NCI-H1417 treated with DMSO at 0.1 percent for 48 hours (cell line): ENCODE measurements at regions not wholly inside any gene's neighbourhood (a gene's known extent, or its start where the extent isn't known, plus 50 kb on each side); places are given as distances from the start of the nearest gene placed in this dataset.
A peak's percentile ranks its signal among the peaks of the same experiment; 100 is the strongest.

Source experiments
- DNase-seq: peaks from one replicate; lab custom pipeline; 2025; lab: John Stamatoyannopoulos, UW

DNA sequence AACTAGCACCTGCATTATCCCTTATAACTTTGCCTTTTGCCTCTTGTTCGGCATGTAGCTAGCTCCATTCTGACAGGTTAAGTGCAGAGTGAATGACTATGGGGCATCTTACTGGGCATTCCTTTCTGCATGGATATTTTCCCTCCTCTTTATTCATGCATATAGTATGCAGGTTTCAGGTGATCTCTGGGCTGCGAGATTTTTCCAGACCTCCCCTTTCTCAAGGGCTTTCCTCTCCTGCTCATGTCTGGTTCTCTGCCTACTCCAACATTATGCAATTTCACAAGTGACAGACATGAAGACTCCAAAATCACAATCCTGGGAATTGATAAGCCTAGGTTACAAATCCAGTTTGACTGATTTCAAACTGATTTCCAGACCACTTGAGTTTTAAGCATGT, 503.8 kb downstream of the NXPH1 start:
- DNase-seq = no peak

DNA sequence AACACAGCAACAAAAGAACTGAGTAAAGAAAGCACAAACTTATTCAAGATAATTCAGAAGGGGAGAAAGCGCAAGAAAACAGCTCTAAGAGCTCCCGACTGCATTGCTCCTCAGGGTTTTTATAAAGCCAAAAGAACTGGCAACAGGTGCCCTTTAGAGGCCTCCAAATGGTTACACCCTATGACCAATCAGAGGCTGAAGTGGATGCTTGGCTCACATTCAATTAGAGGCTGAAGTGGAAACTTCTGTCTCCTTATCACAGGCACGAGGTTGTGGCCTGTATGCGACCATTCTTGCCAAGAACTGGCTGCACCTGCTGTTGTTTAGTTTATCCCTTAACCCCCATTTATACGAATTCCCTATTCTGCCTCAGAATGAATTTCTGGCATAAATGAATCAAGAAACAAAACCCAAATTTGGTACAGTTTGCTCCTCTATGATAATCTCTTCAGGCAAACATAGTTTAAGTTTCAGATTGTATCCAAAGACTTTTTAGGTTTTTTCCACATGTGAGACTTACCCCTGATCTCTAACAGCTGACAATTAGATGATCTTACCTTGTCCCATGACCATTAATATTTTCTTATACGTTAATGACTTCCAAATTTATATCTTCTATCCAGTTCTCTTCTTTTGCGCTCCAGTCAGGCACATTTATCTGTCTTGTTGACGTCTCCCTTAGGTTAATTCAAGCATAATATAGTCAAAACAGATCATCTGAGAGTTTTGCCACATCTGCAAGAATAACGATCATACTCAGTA, 504.8 kb downstream of the NXPH1 start:
- no peak for DNase-seq

DNA sequence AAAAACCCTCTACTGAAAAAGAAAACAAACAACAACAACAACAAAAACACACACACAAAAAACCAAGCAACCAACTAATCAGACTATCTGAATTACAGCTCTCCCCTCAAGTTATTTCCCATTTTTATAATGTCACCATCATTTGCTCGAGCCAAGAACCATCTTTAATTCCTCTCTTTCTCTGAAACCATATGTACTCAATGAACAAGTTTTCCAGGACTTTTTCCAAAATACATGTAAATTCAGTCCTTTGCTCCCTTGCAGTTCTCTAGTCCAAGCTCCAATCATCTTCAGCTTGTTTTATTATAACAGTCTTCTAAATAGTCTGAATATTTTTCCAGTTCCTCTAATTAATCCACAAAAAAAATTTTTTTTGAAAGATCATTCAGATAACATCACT, 506.0 kb downstream of the NXPH1 start:
- DNase-seq = no peak

DNA sequence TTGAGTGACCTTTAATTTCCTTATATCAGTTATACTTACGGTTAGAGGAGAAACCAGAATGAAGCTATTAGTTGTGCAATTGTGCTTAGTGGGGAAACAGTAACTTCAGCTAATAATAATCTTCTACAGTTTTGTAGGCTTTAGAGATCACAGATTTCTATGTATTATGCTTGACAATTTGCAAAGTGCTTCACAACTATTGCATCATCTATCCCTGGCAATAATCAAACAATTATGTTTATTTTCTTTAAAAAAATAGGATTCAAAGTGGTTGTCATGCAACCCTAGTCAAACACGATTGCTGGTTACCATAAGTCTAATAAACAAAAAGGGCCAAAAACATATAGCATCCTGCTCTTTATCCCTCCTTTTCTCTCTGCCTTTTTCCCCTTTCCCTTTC, 530.3 kb downstream of the NXPH1 start:
- DNase-seq = no peak

DNA sequence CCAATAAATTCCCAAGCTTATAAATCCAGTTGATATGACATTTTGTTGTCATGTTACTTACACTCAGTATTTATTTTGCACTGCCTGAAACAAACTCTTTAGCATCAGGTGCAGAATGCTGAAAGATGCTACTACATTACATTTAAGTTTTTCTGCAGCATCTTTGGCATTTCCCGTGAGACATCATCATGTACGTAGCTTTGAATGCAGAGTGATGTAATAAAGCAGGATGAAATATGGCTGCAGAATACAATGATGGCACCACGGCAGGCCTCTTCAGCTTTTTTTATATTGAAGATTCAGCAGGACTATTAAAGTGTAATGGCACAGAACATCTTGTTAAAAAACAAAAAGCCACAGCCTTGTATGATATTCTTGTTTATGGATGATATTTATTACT, 531.8 kb downstream of the NXPH1 start:
- DNase-seq = no peak

DNA sequence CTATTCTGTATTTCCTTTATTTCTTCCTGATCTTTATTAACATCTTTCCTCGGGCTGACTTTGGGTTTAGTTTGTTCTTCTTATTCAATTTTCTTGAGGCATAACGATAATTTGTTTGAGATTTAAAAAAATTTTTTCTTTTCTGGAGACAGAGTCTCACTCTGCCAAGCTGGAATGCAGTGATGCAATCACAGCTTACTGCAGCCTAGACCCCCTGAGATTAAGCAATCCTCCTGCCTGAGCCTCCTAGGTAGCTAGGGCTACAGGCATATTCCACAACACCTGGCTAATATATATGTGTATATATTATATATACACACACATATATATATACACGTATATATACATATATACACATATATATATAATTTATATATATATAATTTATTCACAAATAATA, 540.2 kb downstream of the NXPH1 start:
- no peak for DNase-seq

DNA sequence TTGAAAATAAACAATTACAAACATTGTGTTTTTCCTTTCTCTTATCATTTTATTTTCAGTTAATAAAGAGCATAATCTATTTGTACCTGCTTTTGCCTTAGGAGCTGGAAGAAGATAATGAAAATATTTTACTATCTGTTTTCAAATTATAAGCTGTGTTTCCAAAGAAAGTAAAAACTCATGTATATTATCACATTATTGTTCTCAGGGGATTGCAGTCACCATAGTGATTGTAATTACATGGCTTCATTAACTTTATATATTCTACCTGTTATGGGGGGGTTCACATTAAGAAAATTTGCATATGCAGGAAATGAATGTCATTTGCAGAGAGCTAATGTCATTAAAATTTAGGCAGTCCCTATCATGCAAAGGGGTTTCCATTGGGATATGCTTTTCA, 542.3 kb downstream of the NXPH1 start:
- DNase-seq = no peak

DNA sequence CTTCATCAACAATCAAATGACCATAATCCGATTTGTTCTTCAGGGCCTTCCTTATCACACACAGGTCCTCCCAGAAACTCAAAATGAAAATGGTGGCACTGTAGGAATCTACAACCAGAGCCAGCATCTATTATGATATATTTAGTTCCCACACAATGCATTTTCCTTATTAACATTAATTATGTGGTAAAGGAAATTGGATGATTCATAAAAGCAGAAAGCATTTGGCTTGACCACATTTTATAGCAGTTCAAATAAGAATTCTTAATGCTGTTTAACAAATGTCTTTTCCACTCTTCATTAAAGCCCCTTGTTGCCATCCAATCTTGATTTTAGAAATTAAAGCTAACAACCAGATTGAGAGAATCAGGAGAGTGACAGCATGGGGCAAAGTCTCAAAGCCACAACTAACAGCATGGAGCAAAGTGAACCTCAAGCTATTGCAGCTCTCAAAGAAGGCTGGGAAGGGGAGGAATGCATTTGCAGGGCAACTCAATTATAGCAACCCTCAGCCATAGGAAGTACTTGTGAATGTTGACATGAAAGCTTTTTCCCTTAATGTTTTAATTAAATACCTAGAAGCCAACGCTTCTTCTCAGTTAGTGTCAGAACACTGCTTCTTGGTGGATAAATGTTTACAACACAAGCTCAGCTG, 549.1 kb downstream of the NXPH1 start:
- DNase-seq = no peak

DNA sequence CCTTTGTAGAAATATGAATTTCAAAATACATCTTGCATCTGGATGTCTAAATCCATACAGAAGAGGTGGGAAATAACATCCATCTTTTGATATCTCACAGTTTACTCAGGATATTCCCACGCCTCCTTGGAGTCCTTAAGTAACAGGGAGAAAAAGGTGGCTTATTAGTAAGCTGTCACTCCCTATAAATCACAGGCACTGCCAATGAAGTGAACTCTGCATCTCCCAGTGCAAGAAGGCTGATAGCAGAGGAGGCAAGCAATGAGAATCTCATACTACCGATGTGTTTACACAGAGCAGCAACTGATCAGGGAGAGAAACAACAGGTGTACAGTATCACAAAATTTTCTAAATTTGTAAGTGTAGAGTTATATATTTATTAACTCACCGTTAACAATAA, 551.8 kb downstream of the NXPH1 start:
- DNase-seq = no peak

DNA sequence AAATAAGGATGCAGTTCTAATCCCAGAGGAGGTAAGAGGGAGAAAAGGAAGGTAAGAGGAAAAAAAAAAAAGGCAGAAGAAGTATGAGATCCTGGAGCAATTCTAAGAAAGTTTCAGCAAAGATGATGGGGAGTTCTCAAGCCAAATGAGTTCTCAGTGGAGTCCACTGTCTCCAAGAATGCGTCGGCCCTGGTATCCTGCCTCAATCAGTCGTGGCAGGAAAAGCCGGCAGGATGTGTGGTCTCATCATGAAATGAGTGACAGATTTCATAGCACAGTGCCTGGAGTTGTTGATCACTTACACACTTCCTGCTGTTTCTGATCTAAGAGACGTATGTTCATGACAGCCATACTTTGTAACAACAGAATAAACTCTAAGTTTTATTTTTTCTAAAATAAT, 554.9 kb downstream of the NXPH1 start:
- no peak for DNase-seq

DNA sequence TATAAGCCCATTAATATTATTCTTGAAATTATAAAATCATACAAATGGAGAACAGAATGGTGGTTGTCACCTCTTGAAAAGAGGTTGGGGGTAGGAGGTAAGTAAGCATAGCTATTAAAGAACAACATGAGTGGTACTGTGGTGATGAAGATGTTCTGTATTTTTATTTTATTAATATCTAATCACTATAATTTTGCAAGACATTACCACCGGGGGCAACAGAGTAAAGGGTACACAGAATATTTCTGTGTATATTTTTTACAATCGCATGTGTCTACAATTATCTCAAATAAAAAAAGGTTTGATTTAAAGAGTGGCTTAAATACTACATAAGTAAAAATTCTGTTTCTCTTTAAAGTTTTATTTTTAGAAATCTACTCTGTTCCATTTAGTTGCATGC, 557.8 kb downstream of the NXPH1 start:
- no peak for DNase-seq

DNA sequence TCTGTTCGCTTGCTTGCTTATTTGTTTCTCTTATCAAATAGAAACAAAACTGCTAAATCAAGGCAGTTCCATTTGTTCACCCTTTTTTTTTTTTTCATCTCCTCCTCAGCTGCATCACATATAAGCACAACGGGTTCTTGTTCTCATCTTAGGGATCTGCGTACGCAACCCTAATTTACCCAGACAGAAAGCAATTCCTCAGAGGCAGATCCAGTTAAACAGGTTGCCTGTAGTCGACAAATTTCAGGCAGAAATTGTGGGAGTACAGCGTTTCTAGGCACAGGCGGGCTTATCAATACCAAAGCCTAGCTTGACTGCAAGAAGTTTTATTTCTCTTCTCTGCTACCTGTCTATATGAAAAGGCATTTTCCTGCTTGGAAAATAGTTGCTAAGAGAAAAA, 565.4 kb downstream of the NXPH1 start:
- no peak for DNase-seq

DNA sequence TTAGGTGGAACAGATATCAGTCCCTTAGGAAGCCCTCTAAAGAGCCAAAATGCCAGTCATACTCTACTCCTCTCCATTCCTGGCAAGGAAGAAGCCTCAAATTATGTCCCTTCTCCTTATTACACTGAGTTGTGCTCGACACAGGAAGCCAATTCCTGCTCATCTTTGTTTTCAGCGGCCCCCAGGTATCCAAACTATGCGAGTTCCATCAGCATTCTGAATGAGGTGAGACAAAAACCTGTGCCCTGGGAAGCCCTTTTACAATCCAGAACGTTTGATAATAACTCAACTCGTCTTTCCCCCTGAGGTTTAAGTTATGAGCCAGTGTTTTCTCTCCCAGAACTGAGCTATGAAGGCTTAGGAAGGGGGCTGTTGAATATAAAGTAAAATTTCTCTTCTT, 580.5 kb downstream of the NXPH1 start:
- no peak for DNase-seq

DNA sequence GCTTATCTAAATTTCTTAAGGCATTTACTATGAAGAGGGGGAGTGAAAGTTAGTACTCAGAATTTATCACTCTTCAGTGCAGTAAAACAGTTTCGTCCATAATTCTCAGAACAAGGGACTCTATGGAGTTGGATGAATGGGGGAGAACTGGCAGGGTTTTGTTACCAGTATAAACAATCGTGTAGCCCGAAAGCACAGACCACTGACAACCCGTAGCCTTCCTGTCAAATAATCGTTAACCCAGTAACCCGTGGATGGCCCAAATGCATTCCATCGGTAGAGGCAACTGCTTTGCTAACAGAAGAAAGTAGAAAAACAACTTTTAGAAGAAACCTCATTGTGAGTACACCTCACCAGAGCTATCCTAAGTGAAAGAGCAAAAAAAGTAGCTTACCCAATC, 583.9 kb downstream of the NXPH1 start:
- no peak for DNase-seq

DNA sequence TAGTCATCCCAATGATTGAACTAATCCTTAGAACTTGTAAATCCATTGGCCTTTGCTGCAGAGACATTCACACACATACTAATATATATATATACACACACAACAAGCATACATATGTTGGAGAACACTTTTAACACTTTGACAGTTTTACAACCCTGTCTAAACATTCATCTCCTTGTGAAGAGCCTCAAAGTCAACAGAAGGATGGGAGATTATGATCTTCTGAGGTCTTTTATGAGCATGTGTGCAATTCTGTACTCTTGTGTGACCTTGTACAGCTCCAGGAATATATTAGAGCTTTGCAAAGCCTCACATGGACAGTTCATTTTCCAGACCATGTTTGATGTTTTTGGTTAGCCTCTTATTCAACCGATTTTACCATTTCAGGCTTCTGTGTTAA, 589.0 kb downstream of the NXPH1 start:
- no peak for DNase-seq

DNA sequence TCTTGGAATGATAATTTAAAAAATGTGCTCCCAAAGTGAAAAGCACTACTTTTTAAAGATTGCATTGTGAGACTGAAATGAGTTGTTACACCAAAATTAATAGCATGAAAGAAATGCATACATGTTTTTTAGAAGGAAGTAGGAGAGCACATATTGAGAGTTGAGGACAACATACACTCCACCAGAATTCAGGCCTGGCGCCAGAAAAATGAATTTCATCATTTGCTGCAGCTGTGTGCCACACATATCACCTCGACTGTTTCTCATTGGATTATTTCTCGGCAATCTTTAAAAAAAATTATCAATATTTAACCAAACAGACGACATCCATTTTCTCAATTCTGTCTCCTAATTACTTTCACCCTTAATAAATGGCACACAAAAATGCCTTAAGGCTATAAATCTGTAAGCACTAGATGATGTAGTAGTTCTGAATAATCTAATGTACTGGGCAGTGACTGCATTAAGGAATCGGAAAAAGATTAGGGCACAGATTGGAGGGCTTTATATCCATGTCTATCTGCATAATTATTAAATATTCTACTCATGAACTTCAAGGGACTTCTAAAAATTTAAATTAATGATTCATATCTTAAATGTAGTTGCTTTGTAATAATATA, 590.4 kb downstream of the NXPH1 start:
- no peak for DNase-seq

DNA sequence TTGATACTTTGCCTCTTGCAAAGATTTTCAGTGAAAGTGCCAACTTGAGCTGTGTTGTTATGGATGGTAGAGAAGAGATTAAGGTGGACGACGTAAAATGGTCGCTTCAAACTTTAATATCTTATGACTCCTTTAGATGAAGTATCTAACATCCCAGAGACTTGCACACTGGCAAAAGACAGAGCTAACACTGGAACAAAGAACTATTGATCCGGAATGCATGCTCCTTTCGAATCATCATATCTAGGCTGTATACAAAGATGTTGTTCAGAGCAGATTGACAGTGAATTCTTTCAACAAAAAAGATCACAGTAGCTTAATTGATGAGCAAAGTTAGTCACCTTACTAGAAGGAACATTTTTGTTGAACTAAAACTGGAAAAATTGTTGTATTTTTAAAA, 592.7 kb downstream of the NXPH1 start:
- no peak for DNase-seq

DNA sequence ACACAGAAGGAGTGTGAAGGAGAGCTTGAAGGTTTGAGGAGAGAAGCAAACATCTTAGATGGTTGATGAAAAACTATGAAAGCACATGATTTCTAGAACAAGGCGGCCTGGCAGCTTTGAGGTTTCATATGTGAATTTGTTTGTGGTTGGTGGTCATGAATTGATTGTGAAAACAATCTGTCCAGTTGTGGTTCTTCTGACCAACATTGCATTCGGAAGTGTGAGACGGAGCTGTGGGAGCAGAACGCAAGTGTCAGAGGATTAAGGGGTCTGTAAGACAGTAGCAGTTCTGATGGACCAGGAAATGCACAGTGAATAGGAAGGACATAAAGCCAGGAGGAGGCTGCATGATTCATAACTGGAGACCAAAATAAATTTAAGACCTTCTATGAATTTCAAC, 594.6 kb downstream of the NXPH1 start:
- no peak for DNase-seq

DNA sequence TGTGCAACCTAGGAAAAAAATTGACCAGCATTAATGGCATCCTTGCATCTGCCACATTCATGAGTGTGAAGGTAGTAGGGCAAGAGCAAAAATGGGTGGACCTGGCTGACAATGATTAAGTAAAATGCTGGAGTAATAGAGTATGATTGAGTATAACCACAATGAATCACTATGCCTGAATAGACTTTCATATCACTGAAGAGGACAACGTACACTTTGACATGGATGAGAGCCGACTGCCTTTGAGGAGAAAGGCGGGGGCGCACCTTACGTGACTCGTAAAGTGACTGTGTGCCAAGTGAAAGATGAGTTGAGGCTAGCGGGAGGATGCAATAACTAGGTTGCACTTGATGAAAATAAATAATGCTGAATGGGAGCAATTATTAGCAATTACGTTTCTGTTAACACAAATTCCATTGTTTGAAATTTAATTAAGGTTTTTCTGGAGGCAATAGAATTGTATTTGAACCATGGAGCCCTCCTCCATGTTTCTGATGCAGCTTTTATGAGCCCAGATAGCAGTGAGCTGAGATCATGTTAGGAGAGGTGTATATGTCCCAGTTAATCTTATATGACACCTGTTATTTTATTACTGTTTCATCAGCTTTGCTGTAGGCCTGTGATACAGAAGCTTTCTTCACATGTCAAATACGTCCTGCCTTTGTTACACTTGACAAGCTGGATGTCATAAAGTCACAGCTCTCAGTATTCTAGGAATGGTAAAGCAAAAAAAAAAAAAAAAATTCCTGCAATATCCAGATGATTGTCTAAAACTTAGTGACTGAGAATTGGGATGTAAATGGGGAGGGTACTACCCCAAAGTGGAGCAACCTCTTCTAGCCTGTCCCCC, 596.5 kb downstream of the NXPH1 start:
- DNase-seq = peak; percentile 95

DNA sequence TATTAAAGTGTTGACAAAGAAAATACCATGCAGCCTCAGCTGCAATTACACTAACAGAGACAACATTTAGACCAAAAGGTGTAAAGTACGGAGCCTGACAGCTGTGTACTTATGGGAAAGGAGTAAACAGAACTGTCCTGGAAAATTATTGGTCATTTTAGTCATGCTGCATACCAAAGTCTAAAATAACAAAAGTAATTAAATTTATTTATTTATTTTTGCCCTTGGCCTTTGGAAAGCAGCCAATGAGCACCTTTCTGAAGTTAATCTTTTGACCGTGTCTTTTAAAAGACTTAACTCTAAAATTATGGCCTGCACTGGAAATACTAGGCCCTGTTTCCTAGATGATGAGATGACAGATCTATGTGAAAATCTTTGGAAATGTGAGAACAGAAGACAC, 597.6 kb downstream of the NXPH1 start:
- DNase-seq = no peak

DNA sequence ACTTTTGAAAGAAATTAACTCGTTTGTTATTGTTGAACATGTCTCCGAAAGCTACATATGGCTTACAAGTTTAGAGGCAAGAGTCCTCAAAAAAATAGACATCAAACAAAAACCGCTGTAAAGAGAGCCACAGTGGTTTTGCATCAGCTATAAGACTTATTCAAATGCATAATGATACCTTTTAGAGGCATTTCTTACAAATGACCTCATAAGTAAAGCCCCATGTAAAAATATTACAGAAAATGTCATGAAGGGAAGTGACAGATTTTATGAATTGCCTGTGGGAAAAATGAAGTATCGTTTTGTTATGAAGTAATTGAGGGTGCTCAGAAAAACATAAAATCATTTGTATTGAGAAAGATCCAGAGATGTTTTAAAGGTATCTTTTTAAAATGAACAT, 598.0 kb downstream of the NXPH1 start:
- no peak for DNase-seq

DNA sequence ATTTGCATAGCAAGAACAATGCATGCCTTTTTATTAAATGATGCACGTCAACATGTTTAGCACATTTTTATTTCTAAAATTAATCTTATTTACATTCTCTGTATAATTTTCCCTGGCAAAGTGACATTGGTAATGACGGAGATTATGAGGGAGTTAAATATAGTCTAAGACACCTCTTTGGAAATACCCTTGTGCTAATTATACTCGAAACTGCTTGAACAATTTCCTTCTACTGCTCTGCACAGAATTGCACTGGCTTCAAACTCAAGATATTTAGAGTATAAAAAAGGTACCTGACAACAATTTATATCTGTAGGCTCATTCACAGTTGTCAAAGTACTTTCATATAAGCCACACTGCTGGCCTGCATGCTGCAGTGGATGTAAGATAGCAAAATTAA, 602.7 kb downstream of the NXPH1 start:
- DNase-seq = no peak
